AG09309 (cell line): ENCODE measurements at regions not wholly inside any gene's neighbourhood (a gene's known extent, or its start where the extent isn't known, plus 50 kb on each side); places are given as distances from the start of the nearest gene placed in this dataset.

Experiments used
- DNase-seq: peaks from one replicate; pipeline ENCODE4 v3.0.0-alpha.2; 2010; ENCODE audit warnings: low read depth
- H3K4me3 ChIP-seq: 2 replicates; pipeline ENCODE4 v1.5.1; 2011; ENCODE audit warnings: mild to moderate bottlenecking, low read depth, low read length, moderate library complexity; ENCODE audit not compliant: control insufficient read depth
- CTCF ChIP-seq: IDR thresholded peaks from 2 replicates; pipeline ENCODE4 v1.5.1; 2011; ENCODE audit warnings: mild to moderate bottlenecking, low read depth, low read length, inconsistent platforms; ENCODE audit not compliant: insufficient read depth, control insufficient read depth; ENCODE audit errors: missing control alignments

GRCh38 chr15:47614360-47615011, 102.8 kb upstream of the SEMA6D start:
- TF ChIP-seq CTCF, result no peak
- H3K4me3 ChIP-seq, result no peak overlapping the region
- no peak for DNase-seq

- no peak overlapping the region for H3K4me3 ChIP-seq
- no peak for DNase-seq
- TF ChIP-seq CTCF, result no peak
These were observed 100.4 kb upstream of the SEMA6D start for GRCh38 chr15:47616876-47617275.

DNA sequence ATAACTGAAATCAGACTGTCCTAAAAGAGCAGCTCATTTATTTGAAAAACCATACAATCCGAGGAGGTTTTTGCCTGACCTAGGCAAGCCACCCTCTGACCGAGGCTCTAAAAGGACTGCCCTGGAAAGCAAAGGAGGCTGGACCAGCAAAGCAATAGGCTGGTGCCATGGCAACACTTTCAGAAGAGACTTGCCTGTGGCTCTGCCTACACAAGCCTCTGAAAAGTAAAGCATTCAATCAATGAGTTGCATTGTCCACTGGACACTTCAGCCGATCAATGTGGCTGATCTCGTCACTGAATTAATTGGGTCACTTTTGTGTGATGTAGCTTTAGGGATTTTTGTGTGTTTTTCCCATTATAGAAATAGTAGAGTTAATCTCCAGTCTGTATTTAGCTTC, 99.1 kb upstream of the SEMA6D start:
- H3K4me3 ChIP-seq, result no peak overlapping the region
- no peak for DNase-seq
- TF ChIP-seq CTCF, result no peak

- no peak overlapping the region for H3K4me3 ChIP-seq
- DNase-seq, result no peak
These were observed 96.2 kb upstream of the SEMA6D start for GRCh38 chr15:47620960-47621681.

DNA sequence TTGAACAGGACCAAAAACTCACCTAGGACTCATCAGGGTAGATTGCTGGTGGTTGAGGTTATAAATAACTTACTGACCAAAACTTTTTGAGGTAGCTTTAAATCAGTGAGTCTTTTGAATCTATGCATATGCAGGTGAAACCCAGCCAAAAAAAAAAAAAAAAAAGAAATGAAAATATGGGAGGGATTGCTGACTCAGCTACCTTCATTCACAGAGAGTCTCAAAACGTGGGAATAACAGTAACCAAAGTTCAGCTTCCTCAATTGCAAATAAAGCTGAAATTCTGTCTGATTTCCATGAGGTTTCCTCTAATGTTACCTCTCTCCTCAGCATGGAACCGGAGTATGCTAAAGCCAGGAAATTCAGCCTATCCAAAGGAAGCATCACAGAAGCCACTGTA, 95.2 kb upstream of the SEMA6D start:
- H3K4me3 ChIP-seq, result no peak overlapping the region
- no peak for TF ChIP-seq CTCF
- no peak for DNase-seq

More at GRCh38 chr15:47620960-47621681, 96.2 kb upstream of the SEMA6D start:
- TF ChIP-seq CTCF, result no peak

DNA sequence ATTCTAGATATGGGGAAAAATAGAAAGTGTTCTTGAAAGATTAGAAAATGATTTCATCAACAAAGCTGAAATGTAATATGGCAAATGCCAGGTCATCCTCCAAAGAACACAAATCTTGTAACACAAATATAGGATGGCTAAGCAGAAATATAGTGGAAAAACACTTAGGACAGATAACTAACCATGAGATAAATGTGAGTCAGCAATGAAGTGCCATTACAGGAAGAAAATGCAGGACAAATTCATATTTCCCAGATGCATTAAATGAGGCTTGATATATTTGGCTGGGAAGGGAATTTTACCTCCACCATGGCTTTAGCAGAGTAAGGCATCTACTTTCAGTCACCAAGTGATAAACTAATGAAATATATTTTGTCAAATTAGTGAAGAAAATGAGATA, 92.8 kb upstream of the SEMA6D start:
- DNase-seq, result no peak
- no peak overlapping the region for H3K4me3 ChIP-seq
- TF ChIP-seq CTCF, result no peak
